ENCODE measurements at regions not wholly inside any gene's neighbourhood (a gene's known extent, or its start where the extent isn't known, plus 50 kb on each side); places are given as distances from the start of the nearest gene placed in this dataset.
"Not testable (repeated sequence)": the region's sequence is repeated elsewhere in the genome, so short reads cannot be mapped to it uniquely, and the experiment has no call there.

GRCh38 chr20:39719293-39719692, 757.1 kb downstream of the DHX35 start:
- FAIRE-seq (no peak), DNase-seq (ENCODE audit: insufficient read length, low spot score) (no peak)
- TF ChIP-seq, protein P1, sequence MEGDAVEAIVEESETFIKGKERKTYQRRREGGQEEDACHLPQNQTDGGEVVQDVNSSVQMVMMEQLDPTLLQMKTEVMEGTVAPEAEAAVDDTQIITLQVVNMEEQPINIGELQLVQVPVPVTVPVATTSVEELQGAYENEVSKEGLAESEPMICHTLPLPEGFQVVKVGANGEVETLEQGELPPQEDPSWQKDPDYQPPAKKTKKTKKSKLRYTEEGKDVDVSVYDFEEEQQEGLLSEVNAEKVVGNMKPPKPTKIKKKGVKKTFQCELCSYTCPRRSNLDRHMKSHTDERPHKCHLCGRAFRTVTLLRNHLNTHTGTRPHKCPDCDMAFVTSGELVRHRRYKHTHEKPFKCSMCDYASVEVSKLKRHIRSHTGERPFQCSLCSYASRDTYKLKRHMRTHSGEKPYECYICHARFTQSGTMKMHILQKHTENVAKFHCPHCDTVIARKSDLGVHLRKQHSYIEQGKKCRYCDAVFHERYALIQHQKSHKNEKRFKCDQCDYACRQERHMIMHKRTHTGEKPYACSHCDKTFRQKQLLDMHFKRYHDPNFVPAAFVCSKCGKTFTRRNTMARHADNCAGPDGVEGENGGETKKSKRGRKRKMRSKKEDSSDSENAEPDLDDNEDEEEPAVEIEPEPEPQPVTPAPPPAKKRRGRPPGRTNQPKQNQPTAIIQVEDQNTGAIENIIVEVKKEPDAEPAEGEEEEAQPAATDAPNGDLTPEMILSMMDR (IDR thresholded peaks at IDR 0.05; ENCODE audit: insufficient read depth, missing control alignments), result no peak

DNA sequence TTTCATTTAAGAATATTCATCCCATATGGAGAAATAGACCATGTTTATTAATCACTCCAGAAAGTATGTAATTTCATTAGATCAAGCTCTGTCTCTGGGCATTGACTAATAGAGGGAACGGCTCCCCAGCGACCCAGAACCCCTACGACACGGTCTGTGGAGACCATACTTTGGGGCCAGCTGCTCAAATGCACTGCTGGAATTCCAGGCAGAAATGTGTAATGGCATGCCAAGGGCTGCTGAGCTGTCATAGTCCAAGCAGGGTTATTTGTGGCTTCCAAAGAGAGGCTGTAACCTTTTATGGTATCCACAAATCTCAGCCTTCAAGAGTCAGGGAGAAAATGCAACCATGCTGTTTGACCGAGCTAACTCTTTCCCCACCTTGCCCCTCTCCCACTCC, 755.8 kb downstream of the DHX35 start:
- TF ChIP-seq, protein P1 (IDR thresholded peaks at IDR 0.05; ENCODE audit: insufficient read depth, missing control alignments), result no peak
- no peak for DNase-seq (ENCODE audit: insufficient read length, low spot score)
- FAIRE-seq, result no peak

DNA sequence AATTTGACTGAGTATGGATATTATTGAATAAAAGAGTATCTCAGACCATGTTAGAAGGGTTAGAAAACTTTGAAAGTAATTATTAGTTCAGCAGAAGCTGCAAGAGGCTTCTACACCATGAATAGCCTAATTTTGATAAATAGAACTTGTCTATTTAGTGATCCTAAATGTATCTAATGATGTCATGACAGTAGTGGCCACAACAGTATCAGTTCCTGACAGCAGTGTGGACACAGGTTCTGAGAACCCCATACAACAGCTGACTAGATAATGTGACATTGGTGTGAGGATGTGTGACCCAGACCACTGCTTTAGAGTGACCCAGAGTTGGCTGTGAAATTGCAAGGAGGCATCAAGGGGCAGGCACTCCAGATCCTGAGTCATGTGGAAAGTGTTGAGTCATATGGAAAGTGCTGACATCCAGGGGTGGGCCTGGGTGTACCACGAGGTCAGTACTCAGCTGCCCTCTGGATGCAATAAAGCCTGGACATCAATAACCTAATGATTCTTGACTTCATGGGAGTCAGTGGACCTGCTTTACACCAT, 754.7 kb downstream of the DHX35 start:
- TF ChIP-seq, protein P1 (IDR thresholded peaks at IDR 0.05; ENCODE audit: insufficient read depth, missing control alignments), result no peak
- DNase-seq (ENCODE audit: insufficient read length, low spot score) (no peak), FAIRE-seq (no peak)

- FAIRE-seq (no peak), DNase-seq (ENCODE audit: insufficient read length, low spot score) (no peak)
- TF ChIP-seq, protein P1 (IDR thresholded peaks at IDR 0.05; ENCODE audit: insufficient read depth, missing control alignments), result no peak
Measured at GRCh38 chr20:39713076-39713840, 751.1 kb downstream of the DHX35 start.

- no peak for DNase-seq (ENCODE audit: insufficient read length, low spot score)
- FAIRE-seq, result no peak
- TF ChIP-seq, protein P1 (IDR thresholded peaks at IDR 0.05; ENCODE audit: insufficient read depth, missing control alignments), result no peak
Measured at GRCh38 chr20:39706184-39706663, 744.1 kb downstream of the DHX35 start.

DNA sequence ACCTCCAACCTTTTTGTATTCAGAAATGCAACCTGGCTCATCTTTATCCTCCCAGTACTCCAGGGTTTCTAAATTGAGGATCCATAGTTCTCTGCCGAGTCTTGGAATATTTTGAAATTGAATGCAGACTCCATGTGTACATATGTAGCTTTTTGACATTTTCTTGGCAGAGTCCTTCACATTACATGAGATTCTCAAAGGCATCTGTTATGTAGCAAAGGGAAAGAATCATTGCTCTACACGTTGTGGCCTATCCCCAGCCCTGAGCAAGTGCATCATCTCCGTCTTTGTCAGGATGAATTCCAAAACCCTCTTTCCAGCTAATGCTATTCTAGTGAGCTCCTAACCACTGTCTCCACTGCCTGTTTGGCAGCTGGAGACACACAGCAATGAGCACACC, 742.9 kb downstream of the DHX35 start:
- no peak for DNase-seq (ENCODE audit: insufficient read length, low spot score)
- no peak for FAIRE-seq
- TF ChIP-seq, protein P1 (IDR thresholded peaks at IDR 0.05; ENCODE audit: insufficient read depth, missing control alignments), result no peak

DNA sequence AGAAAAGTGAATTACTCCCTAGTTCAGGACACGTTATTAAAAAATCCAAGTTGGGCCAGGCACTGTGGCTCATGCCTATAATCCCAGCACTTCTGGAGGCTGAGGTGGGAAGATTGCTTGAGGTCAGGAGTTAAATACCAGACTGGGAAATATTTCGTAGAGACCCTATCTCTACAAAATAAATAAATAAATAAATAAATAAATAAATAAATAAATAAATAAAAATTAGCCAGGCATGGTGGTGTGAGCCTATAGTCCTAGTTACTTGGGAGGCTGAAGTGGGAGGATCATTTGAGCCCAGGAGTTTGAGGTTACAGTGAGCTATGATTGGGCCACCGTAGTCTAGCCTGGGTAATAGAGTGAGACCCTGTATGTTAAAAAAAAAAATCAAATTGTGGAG, 741.2 kb downstream of the DHX35 start:
- FAIRE-seq; DNase-seq (ENCODE audit: insufficient read length, low spot score): not testable (repeated sequence)

Measured in D721Med (cell line).